Neural progenitor cell (in vitro differentiated cells): ENCODE measurements at regions not wholly inside any gene's neighbourhood (a gene's known extent, or its start where the extent isn't known, plus 50 kb on each side); places are given as distances from the start of the nearest gene placed in this dataset.

Experiments
- DNase-seq: peaks from one replicate; pipeline ENCODE4 v3.0.0-alpha.2; 2016; ENCODE audit warnings: low spot score
- H2AFZ ChIP-seq: fragments of 200-600 bp; sonication (generic); replicated peaks from 2 replicates; pipeline ENCODE4 v1.6.1; 2016; ENCODE audit warnings: antibody characterized with exemption
- H3F3A ChIP-seq: fragments of 200-600 bp; sonication (generic); 2 replicates; pipeline ENCODE4 v1.6.1; 2016; ENCODE audit warnings: antibody characterized with exemption, low read depth
- H3K27ac ChIP-seq: fragments of 200-600 bp; sonication (generic); 2 replicates; pipeline ENCODE4 v1.5.1; 2016; ENCODE audit warnings: mild to moderate bottlenecking
- H3K27me3 ChIP-seq: fragments of 200-600 bp; sonication (generic); 2 replicates; pipeline ENCODE4 v1.6.1; 2016; ENCODE audit warnings: mild to moderate bottlenecking, moderate library complexity
- H3K36me3 ChIP-seq: fragments of 200-600 bp; sonication (generic); 2 replicates; pipeline ENCODE4 v1.5.1; 2016
- H3K4me1 ChIP-seq: fragments of 200-600 bp; sonication (generic); 2 replicates; pipeline ENCODE4 v1.6.1; 2016; ENCODE audit warnings: mixed run types
- H3K4me2 ChIP-seq: fragments of 200-600 bp; sonication (generic); 2 replicates; pipeline ENCODE4 v1.6.1; 2016
- H3K4me3 ChIP-seq: fragments of 200-600 bp; sonication (generic); 2 replicates; pipeline ENCODE4 v1.5.1; 2016
- H3K79me2 ChIP-seq: fragments of 200-600 bp; sonication (generic); 2 replicates; pipeline ENCODE4 v1.6.1; 2016; ENCODE audit warnings: low read depth
- H3K9ac ChIP-seq: fragments of 200-600 bp; sonication (generic); 2 replicates; pipeline ENCODE4 v1.6.1; 2016
- H3K9me3 ChIP-seq: fragments of 200-600 bp; sonication (generic); 2 replicates; pipeline ENCODE4 v1.5.1; 2016; ENCODE audit warnings: low read depth
- H4K20me1 ChIP-seq: fragments of 200-600 bp; sonication (generic); 2 replicates; pipeline ENCODE4 v1.6.1; 2016; ENCODE audit warnings: low read depth
- H3K27ac Mint-ChIP-seq: 3 replicates; pipeline ENCODE4 v1.8.0; 2021; ENCODE audit warnings: mixed read lengths
- H3K27me3 Mint-ChIP-seq: 2 replicates; pipeline ENCODE4 v1.8.0; 2022; ENCODE audit warnings: low read depth, mild to moderate bottlenecking, inconsistent platforms, moderate library complexity, mixed read lengths; ENCODE audit not compliant: insufficient read depth
- H3K36me3 Mint-ChIP-seq: 3 replicates; pipeline ENCODE4 v1.8.0; 2021; ENCODE audit warnings: mixed read lengths
- H3K4me1 Mint-ChIP-seq: 3 replicates; pipeline ENCODE4 v1.8.0; 2021; ENCODE audit warnings: mixed read lengths
- H3K4me3 Mint-ChIP-seq: 3 replicates; pipeline ENCODE4 v1.8.0; 2021; ENCODE audit warnings: mild to moderate bottlenecking, moderate library complexity, mixed read lengths
- H3K9me3 Mint-ChIP-seq: 3 replicates; pipeline ENCODE4 v1.8.0; 2020; ENCODE audit warnings: mixed read lengths
- EZH2 ChIP-seq: fragments of 200-600 bp; sonication (generic); IDR thresholded peaks from 2 replicates; pipeline ENCODE4 v1.6.1; 2017; ENCODE audit warnings: antibody characterized with exemption, mild to moderate bottlenecking, moderate library complexity
- EZH2phosphoT487 ChIP-seq: fragments of 200-600 bp; sonication (generic); IDR thresholded peaks from 2 replicates; pipeline ENCODE4 v1.6.1; 2017; ENCODE audit warnings: antibody characterized with exemption
- TF ChIP-seq, protein P1 (sequence below): fragments of 200-600 bp; sonication (generic); IDR thresholded peaks from 2 replicates; pipeline ENCODE4 v1.5.1; 2017; ENCODE audit warnings: antibody characterized with exemption, mild to moderate bottlenecking

DNA sequence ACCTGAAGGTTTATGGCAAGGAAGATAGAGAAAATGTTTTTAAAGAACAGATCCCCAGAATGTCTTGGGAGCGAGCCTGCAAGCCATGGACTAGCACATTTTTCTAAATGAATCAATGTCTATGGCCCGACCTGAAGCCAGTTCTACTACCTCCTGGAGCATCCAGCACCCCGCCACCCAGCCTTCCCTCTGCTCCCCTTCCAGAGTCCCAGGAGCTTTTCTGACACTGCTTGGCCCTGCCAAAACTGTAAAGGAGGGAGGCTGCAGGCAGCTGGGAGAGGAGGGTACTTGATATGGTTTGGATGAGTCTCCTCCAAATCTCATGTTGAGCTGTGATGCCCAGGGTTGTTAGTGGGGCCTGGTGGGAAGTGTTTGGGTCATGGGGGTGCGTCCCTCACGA is 95.5 kb upstream of the FZD10 start:
- Mint-ChIP-seq H3K4me3 (no peak overlapping the region), H3K4me1 (peaks cover 27% of the 10 kb centered on the region), H3K27me3 (peaks cover 11% of the 10 kb centered on the region), H3K9me3 (peaks cover 6% of the 10 kb centered on the region), H3K36me3 (no peaks in the 10 kb centered on the region), H3K27ac (no peak overlapping the region)
- Histone ChIP-seq H3K4me2 (no peak overlapping the region), H2AFZ (no peak overlapping the region), H3K9ac (no peak overlapping the region), H3K27ac (no peak overlapping the region), H3K4me3 (no peak overlapping the region), H3K79me2 (no peaks in the 10 kb centered on the region), H3F3A (no peaks in the 10 kb centered on the region), H3K36me3 (no peaks in the 10 kb centered on the region), H3K4me1 (no peaks in the 10 kb centered on the region), H4K20me1 (no peaks in the 10 kb centered on the region), H3K27me3 (peaks cover 26% of the 10 kb centered on the region), H3K9me3 (no peaks in the 10 kb centered on the region)
- DNase-seq, result no peak
- TF ChIP-seq EZH2, result no peak
- TF ChIP-seq EZH2phosphoT487, result no peak
- TF ChIP-seq, protein P1, sequence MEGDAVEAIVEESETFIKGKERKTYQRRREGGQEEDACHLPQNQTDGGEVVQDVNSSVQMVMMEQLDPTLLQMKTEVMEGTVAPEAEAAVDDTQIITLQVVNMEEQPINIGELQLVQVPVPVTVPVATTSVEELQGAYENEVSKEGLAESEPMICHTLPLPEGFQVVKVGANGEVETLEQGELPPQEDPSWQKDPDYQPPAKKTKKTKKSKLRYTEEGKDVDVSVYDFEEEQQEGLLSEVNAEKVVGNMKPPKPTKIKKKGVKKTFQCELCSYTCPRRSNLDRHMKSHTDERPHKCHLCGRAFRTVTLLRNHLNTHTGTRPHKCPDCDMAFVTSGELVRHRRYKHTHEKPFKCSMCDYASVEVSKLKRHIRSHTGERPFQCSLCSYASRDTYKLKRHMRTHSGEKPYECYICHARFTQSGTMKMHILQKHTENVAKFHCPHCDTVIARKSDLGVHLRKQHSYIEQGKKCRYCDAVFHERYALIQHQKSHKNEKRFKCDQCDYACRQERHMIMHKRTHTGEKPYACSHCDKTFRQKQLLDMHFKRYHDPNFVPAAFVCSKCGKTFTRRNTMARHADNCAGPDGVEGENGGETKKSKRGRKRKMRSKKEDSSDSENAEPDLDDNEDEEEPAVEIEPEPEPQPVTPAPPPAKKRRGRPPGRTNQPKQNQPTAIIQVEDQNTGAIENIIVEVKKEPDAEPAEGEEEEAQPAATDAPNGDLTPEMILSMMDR, result no peak

DNA sequence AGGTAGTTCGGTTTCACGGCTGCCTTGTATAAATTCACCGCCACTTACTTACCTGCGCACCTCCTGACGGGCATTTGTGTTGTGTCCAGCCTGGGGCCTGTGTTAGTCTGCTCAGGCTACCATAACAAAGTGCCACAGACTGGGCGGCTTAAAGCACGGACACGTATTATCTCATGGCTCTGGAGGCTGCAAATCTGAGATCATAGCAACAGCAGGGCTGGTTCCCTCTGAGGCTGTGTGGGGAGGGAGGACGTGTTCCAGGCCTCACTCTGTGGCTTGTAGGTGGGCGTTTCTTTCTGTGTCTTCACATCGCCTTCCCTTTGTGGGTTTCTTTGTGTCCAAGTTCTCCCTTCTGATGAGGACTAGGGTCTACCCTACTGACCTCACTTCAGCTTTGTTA is 93.5 kb upstream of the FZD10 start:
- Mint-ChIP-seq H3K4me1 (peaks cover 31% of the 10 kb centered on the region), H3K36me3 (no peaks in the 10 kb centered on the region), H3K4me3 (no peak overlapping the region), H3K27ac (peak overlapping the region; percentile 72), H3K9me3 (peaks cover 6% of the 10 kb centered on the region), H3K27me3 (peaks cover 8% of the 10 kb centered on the region)
- Histone ChIP-seq H3K79me2 (no peaks in the 10 kb centered on the region), H2AFZ (no peak overlapping the region), H3K9ac (no peak overlapping the region), H3K27me3 (peaks cover 34% of the 10 kb centered on the region), H3K4me2 (no peak overlapping the region), H3K27ac (no peak overlapping the region), H3K4me1 (no peaks in the 10 kb centered on the region), H3K9me3 (no peaks in the 10 kb centered on the region), H4K20me1 (no peaks in the 10 kb centered on the region), H3K36me3 (no peaks in the 10 kb centered on the region), H3F3A (no peaks in the 10 kb centered on the region), H3K4me3 (no peak overlapping the region)
- TF ChIP-seq EZH2phosphoT487 (no peak), EZH2 (no peak)
- TF ChIP-seq, protein P1, result no peak
- no peak for DNase-seq

DNA sequence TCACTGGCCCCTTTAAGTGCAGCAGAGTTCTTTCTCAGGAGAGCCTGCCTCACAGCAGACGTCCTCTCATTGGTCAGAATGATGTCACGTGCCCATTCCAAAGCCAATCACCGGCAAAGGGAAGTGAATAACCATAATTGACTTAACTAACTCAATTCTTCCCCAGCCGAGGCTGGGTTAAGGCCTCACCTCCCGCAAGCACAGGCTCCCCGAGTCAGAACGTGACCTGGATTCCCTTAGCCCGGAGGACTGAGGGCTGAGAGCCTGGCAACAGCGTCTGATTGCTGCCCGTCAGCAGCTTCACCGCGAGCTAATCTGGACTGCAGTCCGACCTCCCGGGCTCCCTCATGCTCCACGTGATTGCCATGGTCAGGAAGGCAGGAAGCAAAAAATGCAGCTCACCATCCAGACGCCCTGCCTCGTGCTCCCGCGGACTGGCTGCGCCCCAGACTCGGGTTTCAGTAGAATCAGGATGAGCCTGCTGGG is 92.1 kb upstream of the FZD10 start:
- H3K9me3 ChIP-seq, result no peaks in the 10 kb centered on the region
- H3K27ac Mint-ChIP-seq, result no peak overlapping the region
- no peak for DNase-seq
- H4K20me1 ChIP-seq, result no peaks in the 10 kb centered on the region
- H3K9ac ChIP-seq, result no peak overlapping the region
- no peak for TF ChIP-seq EZH2phosphoT487
- no peak for TF ChIP-seq EZH2
- TF ChIP-seq, protein P1, result no peak
- H3K9me3 Mint-ChIP-seq, result peaks cover 6% of the 10 kb centered on the region
- H3K4me3 ChIP-seq, result no peak overlapping the region
- no peak overlapping the region for H3K4me3 Mint-ChIP-seq
- H3K4me1 ChIP-seq, result no peaks in the 10 kb centered on the region
- peaks cover 12% of the 10 kb centered on the region for H3K27me3 Mint-ChIP-seq
- H3K27ac ChIP-seq, result no peak overlapping the region
- H3K27me3 ChIP-seq, result peaks cover 48% of the 10 kb centered on the region
- no peak overlapping the region for H2AFZ ChIP-seq
- H3K4me1 Mint-ChIP-seq, result peaks cover 34% of the 10 kb centered on the region
- H3K4me2 ChIP-seq, result no peak overlapping the region
- no peaks in the 10 kb centered on the region for H3K36me3 ChIP-seq
- H3K36me3 Mint-ChIP-seq, result no peaks in the 10 kb centered on the region
- H3F3A ChIP-seq, result no peaks in the 10 kb centered on the region
- H3K79me2 ChIP-seq, result no peaks in the 10 kb centered on the region
